Ectodermal cell (in vitro differentiated cells): ENCODE measurements at regions not wholly inside any gene's neighbourhood (a gene's known extent, or its start where the extent isn't known, plus 50 kb on each side); places are given as distances from the start of the nearest gene placed in this dataset.

Experiments used
- H3K27ac ChIP-seq: 2 replicates; pipeline ENCODE4 v1.7.0; 2013; ENCODE audit warnings: mild to moderate bottlenecking, low read depth, low read length; ENCODE audit not compliant: insufficient read depth, poor library complexity, severe bottlenecking
- H3K27me3 ChIP-seq: 2 replicates; pipeline ENCODE4 v1.7.0; 2013; ENCODE audit warnings: mild to moderate bottlenecking, low read length; ENCODE audit not compliant: insufficient read depth, control insufficient read depth, poor library complexity, severe bottlenecking
- H3K36me3 ChIP-seq: one replicate; pipeline ENCODE4 v1.7.0; 2013; ENCODE audit warnings: low read length; ENCODE audit not compliant: control insufficient read depth, insufficient read depth
- H3K4me1 ChIP-seq: one replicate; pipeline ENCODE4 v1.7.0; 2013; ENCODE audit warnings: low read length; ENCODE audit not compliant: control insufficient read depth, insufficient read depth
- H3K4me3 ChIP-seq: 2 replicates; pipeline ENCODE4 v1.7.0; 2013; ENCODE audit warnings: low read depth, low read length, control low read depth; ENCODE audit not compliant: insufficient read depth
- H3K9me3 ChIP-seq: 2 replicates; pipeline ENCODE4 v1.7.0; 2013; ENCODE audit warnings: mild to moderate bottlenecking, low read length, moderate library complexity; ENCODE audit not compliant: control insufficient read depth
- WGBS, 2 experiments: methylation state at CpG; one replicate each; pipeline ENCODE4 v1.1.7; 2013; ENCODE audit warnings: missing lambda C conversion rate in 2 of 2; 5-methylcytosine and 5-hydroxymethylcytosine counted together

DNA sequence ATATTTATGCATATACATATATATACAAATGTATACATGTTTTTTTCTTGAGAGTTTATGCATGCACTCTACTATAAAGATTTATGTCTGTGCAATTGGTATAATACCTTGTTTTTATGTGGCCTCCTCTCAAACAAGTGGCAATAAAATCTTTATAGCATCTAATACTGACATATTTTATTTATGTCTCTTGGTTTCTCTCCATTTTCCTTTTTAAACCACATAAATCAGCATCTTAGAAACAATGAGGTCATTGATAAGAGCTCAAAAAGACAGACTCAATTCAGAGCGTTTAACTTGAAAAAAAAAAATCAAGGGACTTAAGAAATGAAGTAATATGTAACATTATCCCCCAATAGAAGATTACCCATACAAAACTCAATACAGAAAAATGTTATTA, 1442.2 kb upstream of the ALCAM start:
- WGBS, 2 experiments, result no CpG with 5 or more reads among the region's 1 CpG
- no peaks in the 10 kb centered on the region for H3K9me3 ChIP-seq
- no peak overlapping the region for H3K27ac ChIP-seq
- H3K36me3 ChIP-seq, result no peaks in the 10 kb centered on the region
- H3K27me3 ChIP-seq, result no peaks in the 10 kb centered on the region
- no peaks in the 10 kb centered on the region for H3K4me1 ChIP-seq
- no peak overlapping the region for H3K4me3 ChIP-seq

DNA sequence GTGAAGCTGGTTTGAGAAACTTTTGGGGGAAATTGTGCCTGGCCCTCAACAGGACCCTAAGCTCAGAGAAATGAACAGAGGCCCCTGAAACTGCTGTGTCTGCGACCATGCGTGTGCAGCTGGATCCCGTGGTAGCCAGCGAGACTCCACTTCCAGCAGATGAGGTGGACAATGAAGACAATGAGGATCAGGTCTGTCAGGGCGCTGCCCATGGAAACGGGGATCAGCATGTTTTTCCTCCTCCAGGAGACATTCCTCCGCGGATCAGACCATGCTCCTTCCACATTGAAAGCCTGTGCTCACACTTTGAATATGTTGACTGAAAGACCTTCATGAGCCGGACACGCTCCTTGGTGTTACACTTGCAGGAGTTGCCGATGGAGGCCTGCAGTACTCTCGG, 1439.8 kb upstream of the ALCAM start:
- WGBS, 2 experiments, result 96% methylated on average over 11 of the region's 12 CpGs
- no peaks in the 10 kb centered on the region for H3K27me3 ChIP-seq
- no peaks in the 10 kb centered on the region for H3K4me1 ChIP-seq
- no peak overlapping the region for H3K4me3 ChIP-seq
- no peaks in the 10 kb centered on the region for H3K36me3 ChIP-seq
- H3K9me3 ChIP-seq, result no peaks in the 10 kb centered on the region
- H3K27ac ChIP-seq, result no peak overlapping the region

DNA sequence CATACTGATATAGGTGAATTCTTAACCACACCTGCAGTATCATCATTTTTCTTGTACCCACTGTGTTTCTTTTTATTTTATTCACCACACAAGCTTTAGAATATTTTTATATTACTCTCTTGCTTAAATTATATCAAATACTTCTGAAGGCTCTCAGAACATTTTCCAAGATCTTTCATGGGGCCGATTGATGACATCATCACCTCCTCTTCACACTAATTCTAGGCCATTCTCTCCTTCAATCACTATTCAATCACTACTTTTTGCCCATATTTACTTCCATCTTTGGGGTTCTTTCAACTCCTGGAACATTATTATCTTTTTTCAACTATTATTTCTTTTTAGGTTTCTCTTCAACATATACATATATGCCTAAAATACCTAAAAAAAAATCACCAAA, 1438.8 kb upstream of the ALCAM start:
- Histone ChIP-seq H3K4me3 (no peak overlapping the region), H3K36me3 (no peaks in the 10 kb centered on the region), H3K9me3 (no peaks in the 10 kb centered on the region), H3K4me1 (no peaks in the 10 kb centered on the region), H3K27ac (no peak overlapping the region), H3K27me3 (no peaks in the 10 kb centered on the region)
- WGBS, 2 experiments, result 91 to 97% methylated on average over 1 of the region's 1 CpG

DNA sequence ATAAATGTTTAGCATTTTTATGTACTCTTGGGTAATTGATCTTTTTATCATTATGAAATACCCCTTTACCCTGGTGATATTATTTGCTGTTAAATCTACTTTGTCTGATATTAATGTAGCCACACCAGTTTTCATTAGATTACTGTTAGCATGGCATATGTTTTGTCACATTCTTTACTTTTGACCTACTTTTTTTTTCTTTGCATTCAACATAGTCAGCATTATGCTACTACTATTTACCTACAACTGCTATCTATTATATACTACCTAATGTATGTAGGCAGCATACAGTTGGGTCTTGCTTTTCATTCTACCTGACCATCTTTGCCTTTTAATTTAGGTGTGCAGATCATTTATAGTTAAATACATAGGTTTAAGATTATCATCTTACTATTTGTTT, 1429.6 kb upstream of the ALCAM start:
- H3K27me3 ChIP-seq, result no peaks in the 10 kb centered on the region
- H3K4me1 ChIP-seq, result no peaks in the 10 kb centered on the region
- no peaks in the 10 kb centered on the region for H3K36me3 ChIP-seq
- H3K27ac ChIP-seq, result no peak overlapping the region
- H3K4me3 ChIP-seq, result no peak overlapping the region
- H3K9me3 ChIP-seq, result no peaks in the 10 kb centered on the region

DNA sequence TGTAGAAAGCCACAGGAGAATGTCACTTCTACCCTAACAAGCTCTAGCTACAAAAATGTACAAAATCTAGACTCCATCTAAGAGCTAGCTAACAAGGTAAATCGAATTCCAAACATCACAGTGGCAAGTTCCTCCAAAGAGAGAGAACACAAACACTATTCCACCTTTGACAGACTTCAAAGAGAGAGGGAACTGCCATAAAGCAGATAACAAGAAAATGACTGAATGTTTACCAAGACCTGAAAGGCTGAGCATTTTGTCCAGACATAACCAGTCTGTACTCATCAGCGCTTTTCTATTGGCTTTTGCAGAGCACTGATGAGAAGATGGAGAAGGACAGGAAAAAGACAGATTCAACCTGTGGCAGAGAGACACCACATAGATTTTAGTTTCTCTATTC, 1419.6 kb upstream of the ALCAM start:
- Histone ChIP-seq H3K4me1 (no peaks in the 10 kb centered on the region), H3K27me3 (no peaks in the 10 kb centered on the region), H3K4me3 (no peak overlapping the region), H3K36me3 (no peaks in the 10 kb centered on the region), H3K9me3 (no peaks in the 10 kb centered on the region), H3K27ac (no peak overlapping the region)
- WGBS, 2 experiments, result 47% methylated on average over 2 of the region's 2 CpGs

DNA sequence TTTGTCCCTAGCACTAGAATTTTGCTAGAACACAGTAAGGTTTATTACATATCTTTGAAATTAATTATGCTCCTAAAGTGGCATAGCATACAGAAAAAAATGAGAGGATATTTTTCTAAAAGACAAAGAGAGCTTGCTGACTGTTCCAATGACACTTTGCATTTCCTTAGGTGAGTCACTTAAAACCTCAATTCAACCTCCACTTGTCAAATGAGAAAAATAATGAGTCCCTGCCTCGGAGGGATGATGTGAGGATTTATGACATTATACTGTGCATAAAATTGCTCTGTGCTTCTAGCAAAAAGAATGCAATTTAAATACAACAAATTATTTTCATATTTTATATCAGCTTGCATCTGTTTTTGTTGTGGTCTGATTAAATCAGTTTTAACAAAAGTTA, 1417.0 kb upstream of the ALCAM start:
- Histone ChIP-seq H3K27ac (no peak overlapping the region), H3K4me3 (no peak overlapping the region), H3K27me3 (no peaks in the 10 kb centered on the region), H3K4me1 (no peaks in the 10 kb centered on the region), H3K9me3 (no peaks in the 10 kb centered on the region), H3K36me3 (no peaks in the 10 kb centered on the region)
- 80% methylated on average over 1 of the region's 1 CpG; no CpG with 5 or more reads in 1 of the 2 experiments for WGBS, 2 experiments

DNA sequence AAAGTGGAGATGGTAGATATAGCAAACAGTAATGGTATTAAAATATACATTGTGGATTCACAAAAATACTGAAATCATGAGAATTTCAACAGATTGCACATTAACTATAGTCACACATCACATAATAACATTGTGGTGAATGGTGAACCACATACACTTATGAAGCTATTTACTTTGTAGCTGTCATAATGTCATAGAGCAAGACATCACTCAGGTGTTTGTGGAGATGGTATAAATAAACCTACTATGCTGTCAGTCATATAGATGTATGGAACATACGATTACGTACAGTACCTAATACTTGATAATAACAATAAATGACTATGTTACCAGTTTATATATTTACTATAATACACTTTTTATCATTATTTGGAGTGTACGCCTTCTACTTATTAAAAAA, 1416.0 kb upstream of the ALCAM start:
- H3K4me1 ChIP-seq, result no peaks in the 10 kb centered on the region
- H3K9me3 ChIP-seq, result no peaks in the 10 kb centered on the region
- no peak overlapping the region for H3K4me3 ChIP-seq
- no peak overlapping the region for H3K27ac ChIP-seq
- no peaks in the 10 kb centered on the region for H3K27me3 ChIP-seq
- no peaks in the 10 kb centered on the region for H3K36me3 ChIP-seq
- 100% methylated on average over 1 of the region's 3 CpGs; no CpG with 5 or more reads in 1 of the 2 experiments for WGBS, 2 experiments

DNA sequence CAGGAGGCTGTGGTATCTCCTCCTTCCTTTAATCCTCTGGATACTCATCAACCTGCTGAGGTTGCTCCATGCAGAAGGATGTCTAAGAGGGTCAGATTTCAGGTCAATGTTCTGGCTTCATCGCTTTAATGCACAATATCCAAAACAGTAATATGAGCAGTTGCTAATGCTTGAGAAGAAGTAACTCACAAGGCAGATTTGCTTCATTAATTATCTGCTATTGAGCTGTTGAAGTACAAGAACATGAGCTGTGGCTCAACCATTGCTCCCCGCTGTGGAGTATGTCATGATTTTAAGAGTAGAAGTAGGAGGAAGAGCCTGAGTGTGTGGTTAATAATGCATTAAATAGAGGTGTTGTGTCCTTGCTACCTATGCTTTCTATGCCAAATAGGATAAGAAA, 1412.9 kb upstream of the ALCAM start:
- Histone ChIP-seq H3K27ac (no peak overlapping the region), H3K4me3 (no peak overlapping the region), H3K27me3 (no peaks in the 10 kb centered on the region), H3K36me3 (no peaks in the 10 kb centered on the region), H3K4me1 (no peaks in the 10 kb centered on the region), H3K9me3 (no peaks in the 10 kb centered on the region)
- 92 to 99% methylated on average over 2 of the region's 2 CpGs for WGBS, 2 experiments

DNA sequence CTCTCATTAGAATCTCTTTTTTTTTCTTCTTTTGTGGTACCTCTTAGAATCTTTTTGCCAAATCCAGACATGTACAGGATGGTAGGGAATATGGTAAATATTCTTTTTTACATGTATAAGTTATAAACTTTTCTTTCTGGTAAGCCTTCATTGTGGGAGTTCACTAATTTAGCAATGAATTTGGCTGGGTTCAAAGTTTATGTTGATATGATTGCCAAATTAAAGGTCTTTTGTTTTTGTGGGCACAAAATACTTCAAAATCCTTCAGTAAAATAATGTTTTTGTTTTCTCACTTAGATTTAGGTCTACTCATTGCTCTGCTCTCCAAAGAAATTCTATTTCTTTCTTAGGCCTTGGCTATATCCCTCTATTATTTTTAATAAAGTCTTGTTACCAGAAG, 1405.9 kb upstream of the ALCAM start:
- Histone ChIP-seq H3K9me3 (no peaks in the 10 kb centered on the region), H3K27ac (no peak overlapping the region), H3K27me3 (no peaks in the 10 kb centered on the region), H3K36me3 (no peaks in the 10 kb centered on the region), H3K4me1 (no peaks in the 10 kb centered on the region), H3K4me3 (no peak overlapping the region)

DNA sequence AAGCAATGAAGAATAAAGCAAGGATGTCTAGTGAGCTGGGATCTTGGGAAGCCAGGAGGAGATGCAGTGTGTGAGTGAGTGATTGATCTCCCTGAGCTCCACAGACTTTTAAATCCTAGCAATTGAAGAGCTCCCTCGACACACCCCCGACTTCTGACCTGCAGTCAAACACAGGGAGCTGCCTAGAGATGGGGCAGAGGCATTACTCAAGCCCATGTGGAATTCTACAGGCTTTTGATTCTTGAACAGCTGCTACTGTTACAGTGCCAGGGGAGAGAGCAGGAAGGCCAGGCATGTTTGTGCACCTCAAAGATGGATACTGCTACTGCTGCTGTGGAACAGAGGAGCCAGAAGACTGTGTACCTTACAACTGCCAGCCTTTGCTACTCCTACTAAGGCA, 1403.1 kb upstream of the ALCAM start:
- 53 to 64% methylated on average over 2 of the region's 2 CpGs for WGBS, 2 experiments
- H3K9me3 ChIP-seq, result no peaks in the 10 kb centered on the region
- no peaks in the 10 kb centered on the region for H3K27me3 ChIP-seq
- no peak overlapping the region for H3K27ac ChIP-seq
- H3K36me3 ChIP-seq, result no peaks in the 10 kb centered on the region
- H3K4me1 ChIP-seq, result no peaks in the 10 kb centered on the region
- no peak overlapping the region for H3K4me3 ChIP-seq

DNA sequence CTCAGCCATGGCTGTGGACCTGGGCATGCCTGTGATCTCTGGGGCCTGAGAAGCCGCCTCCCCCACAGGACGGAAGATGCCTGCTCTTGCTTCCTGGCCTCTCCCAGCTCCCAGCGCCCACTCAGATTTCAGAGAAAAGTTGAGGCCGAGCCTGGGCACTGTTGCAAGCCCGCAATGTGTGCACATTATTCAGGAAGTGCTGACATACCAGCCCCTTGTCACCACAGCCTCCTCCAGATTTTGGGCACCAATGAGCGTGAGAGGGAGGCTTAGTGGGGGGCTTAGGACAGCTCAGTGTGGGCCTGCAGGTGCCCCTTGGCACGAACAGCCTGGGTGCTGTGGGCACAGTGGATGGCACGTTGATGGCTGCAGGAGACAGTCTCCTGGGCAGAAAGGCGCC, 1400.9 kb upstream of the ALCAM start:
- 95% methylated on average over 9 of the region's 9 CpGs for WGBS, 2 experiments

More for the DNA sequence above, 1400.9 kb upstream of the ALCAM start:
- H3K36me3 ChIP-seq, result no peaks in the 10 kb centered on the region
- no peaks in the 10 kb centered on the region for H3K9me3 ChIP-seq
- H3K27me3 ChIP-seq, result no peaks in the 10 kb centered on the region
- H3K27ac ChIP-seq, result no peak overlapping the region
- no peak overlapping the region for H3K4me3 ChIP-seq
- H3K4me1 ChIP-seq, result no peaks in the 10 kb centered on the region
